IMR-90 (cell line): ENCODE measurements at regions not wholly inside any gene's neighbourhood (a gene's known extent, or its start where the extent isn't known, plus 50 kb on each side); places are given as distances from the start of the nearest gene placed in this dataset.

Experiments used
- ATAC-seq: fragments of 200-7000 bp; cut with Tn5 transposase; 2 replicates; pipeline ENCODE4 v1.9.1; 2020; ENCODE audit warnings: low read depth, mild to moderate bottlenecking, moderate library complexity
- BruUV-seq: library from RNA; stranded (reverse); fragments of 400-500 nt; replicated peaks from 2 replicates; lab custom pipeline; 2021; lab: Mats Ljungman, UMichigan
- CTCF ChIA-PET: fragments of 300-600 bp; formaldehyde crosslinking; extraction: SDS; loops from one replicate; lab custom pipeline; 2021; ENCODE audit warnings: antibody characterized with exemption; lab: Yijun Ruan, JAX
- POLR2A ChIA-PET: fragments of 300-600 bp; sonication (Branson Sonifier 250); formaldehyde crosslinking; loops from one replicate; lab custom pipeline; 2022; ENCODE audit warnings: antibody characterized with exemption; ENCODE audit not compliant: unreplicated experiment; lab: Charles Lee
- DNase-seq: peaks from one replicate; pipeline ENCODE4 v3.0.0; 2013
- H2AFZ ChIP-seq: replicated peaks from 2 replicates; pipeline ENCODE3; 2013; ENCODE audit warnings: low read length, mild to moderate bottlenecking; ENCODE audit not compliant: poor library complexity
- H2AK5ac ChIP-seq: 2 replicates; pipeline ENCODE4 v1.6.1; 2013; ENCODE audit warnings: low read depth, low read length, inconsistent platforms
- H2AK9ac ChIP-seq: replicated peaks from 2 replicates; pipeline ENCODE3; 2013; ENCODE audit warnings: mild to moderate bottlenecking, low read depth, low read length, moderate library complexity; ENCODE audit not compliant: poor library complexity
- H2BK120ac ChIP-seq: 2 replicates; pipeline ENCODE4 v1.6.1; 2013; ENCODE audit warnings: low read depth, low read length, inconsistent platforms
- H2BK15ac ChIP-seq: 3 replicates; pipeline ENCODE4 v1.6.1; 2013; ENCODE audit warnings: low read depth, low read length, inconsistent platforms
- H2BK20ac ChIP-seq: 2 replicates; pipeline ENCODE4 v1.6.1; 2013; ENCODE audit warnings: low read depth, mild to moderate bottlenecking, inconsistent platforms, low read length, moderate library complexity
- H2BK5ac ChIP-seq: 2 replicates; pipeline ENCODE4 v1.6.1; 2013; ENCODE audit warnings: mild to moderate bottlenecking, low read depth, low read length, inconsistent platforms; ENCODE audit not compliant: poor library complexity, severe bottlenecking
- H3K14ac ChIP-seq: replicated peaks from 2 replicates; pipeline ENCODE4 v1.6.1; 2013; ENCODE audit warnings: low read depth, low read length, inconsistent platforms
- H3K18ac ChIP-seq: 2 replicates; pipeline ENCODE4 v1.6.1; 2013; ENCODE audit warnings: low read depth, low read length, control low read depth
- H3K23ac ChIP-seq: 2 replicates; pipeline ENCODE4 v1.6.1; 2013; ENCODE audit warnings: low read depth, low read length, inconsistent platforms
- H3K27ac ChIP-seq: 2 replicates; pipeline ENCODE4 v1.5.1; 2013; ENCODE audit warnings: mild to moderate bottlenecking, control low read depth, low read length; ENCODE audit not compliant: insufficient read depth
- H3K27me3 ChIP-seq: 2 replicates; pipeline ENCODE4 v1.6.1; 2013; ENCODE audit warnings: low read length; ENCODE audit not compliant: control insufficient read depth, insufficient read depth
- H3K36me3 ChIP-seq: 2 replicates; pipeline ENCODE4 v1.6.1; 2013; ENCODE audit warnings: low read length, mixed read lengths; ENCODE audit not compliant: control insufficient read depth, insufficient read depth
- H3K4ac ChIP-seq: 2 replicates; pipeline ENCODE4 v1.6.1; 2013; ENCODE audit warnings: low read depth, low read length, inconsistent platforms
- H3K4me1 ChIP-seq: 2 replicates; pipeline ENCODE4 v1.6.1; 2013; ENCODE audit warnings: low read length, mixed read lengths; ENCODE audit not compliant: control insufficient read depth, insufficient read depth
- H3K4me2 ChIP-seq: 2 replicates; pipeline ENCODE4 v1.6.1; 2013; ENCODE audit warnings: low read depth, mild to moderate bottlenecking, control low read depth, low read length, moderate library complexity
- H3K4me3 ChIP-seq: 2 replicates; pipeline ENCODE4 v1.5.1; 2013; ENCODE audit warnings: low read depth, mild to moderate bottlenecking, control low read depth, low read length, moderate library complexity; ENCODE audit not compliant: insufficient read depth
- H3K56ac ChIP-seq: 2 replicates; pipeline ENCODE4 v1.6.1; 2013; ENCODE audit warnings: low read length, inconsistent platforms; ENCODE audit not compliant: insufficient read depth; ENCODE audit errors: extremely low read depth
- H3K79me1 ChIP-seq, 2 experiments: 2 replicates each; pipeline ENCODE4 v1.6.1; 2013; ENCODE audit warnings: low read length in 2 of 2, inconsistent platforms in 1 of 2, low read depth in 1 of 2
- H3K9ac ChIP-seq: 2 replicates; pipeline ENCODE4 v1.6.1; 2013; ENCODE audit warnings: low read depth, low read length, control low read depth
- H3K9me1 ChIP-seq: 2 replicates; pipeline ENCODE4 v1.6.1; 2013; ENCODE audit warnings: low read length, inconsistent platforms; ENCODE audit not compliant: insufficient read depth
- H3K9me3 ChIP-seq: 2 replicates; pipeline ENCODE4 v1.6.1; 2013; ENCODE audit warnings: low read length; ENCODE audit not compliant: control insufficient read depth, insufficient read depth
- H4K20me1 ChIP-seq: 2 replicates; pipeline ENCODE4 v1.6.1; 2013; ENCODE audit warnings: low read length, inconsistent platforms; ENCODE audit not compliant: insufficient read depth
- H4K5ac ChIP-seq: 2 replicates; pipeline ENCODE4 v1.6.1; 2013; ENCODE audit warnings: mild to moderate bottlenecking, low read depth, low read length, control low read depth
- H4K8ac ChIP-seq, 2 experiments: 2 replicates each; pipeline ENCODE4 v1.6.1; 2013; ENCODE audit warnings: low read depth in 2 of 2, low read length in 2 of 2, control low read depth in 1 of 2, inconsistent platforms in 1 of 2
- H4K91ac ChIP-seq: 2 replicates; pipeline ENCODE4 v1.6.1; 2013; ENCODE audit warnings: low read depth, low read length, inconsistent platforms; ENCODE audit not compliant: insufficient read depth
- FOS ChIP-seq: fragments of 150-350 bp; IDR thresholded peaks from 2 replicates; pipeline ENCODE4 v1.6.1; 2016; ENCODE audit warnings: low read depth, low read length
- NFE2L2 ChIP-seq: fragments of 150-350 bp; IDR thresholded peaks from 2 replicates; pipeline ENCODE4 v1.6.1; 2016; ENCODE audit warnings: low read depth, mild to moderate bottlenecking, low read length
- POLR2A ChIP-seq: IDR thresholded peaks from 2 replicates; pipeline ENCODE4 v1.6.1; 2012; ENCODE audit warnings: mild to moderate bottlenecking, low read depth, low read length
- RCOR1 ChIP-seq: IDR thresholded peaks from 2 replicates; pipeline ENCODE4 v1.6.1; 2012; ENCODE audit warnings: mild to moderate bottlenecking, low read length, improper control_type of control experiment; ENCODE audit not compliant: insufficient replicate concordance
- RFX5 ChIP-seq: IDR thresholded peaks from 2 replicates; pipeline ENCODE4 v1.8.0; 2012; ENCODE audit warnings: low read depth, mild to moderate bottlenecking, low read length, moderate library complexity
- WGBS, 2 experiments: methylation state at CpG; one replicate each; pipeline versions ENCODE4 v1.1.5 to v1.1.7; 2013; ENCODE audit warnings: missing lambda C conversion rate in 2 of 2; ENCODE audit not compliant: insufficient read length in 1 of 2; ENCODE audit errors: extremely low coverage in 2 of 2; 5-methylcytosine and 5-hydroxymethylcytosine counted together
- dilution Hi-C: fragments of 300-500 bp; cut with HindIII; formaldehyde crosslinking; loops from one replicate; pipeline ENCODE4 v1.14.3; 2018; ENCODE audit warnings: low sequenced_read_pairs; ENCODE audit not compliant: unreplicated experiment
- in situ Hi-C: fragments of 300-500 bp; cut with MboI; formaldehyde crosslinking; loops from 3 replicates; pipeline ENCODE4 v1.14.3; 2019; ENCODE audit warnings: low sequenced_read_pairs, inconsistent platforms, mixed read lengths
- intact Hi-C: fragments of 100-400 bp; cut with micrococcal nuclease; formaldehyde crosslinking; loops from 2 replicates; pipeline ENCODE4 v1.10.0; 2022
- TF ChIP-seq, protein P1 (sequence below): fragments of 150-350 bp; IDR thresholded peaks from 2 replicates; pipeline ENCODE4 v1.6.1; 2016; ENCODE audit warnings: low read depth, mild to moderate bottlenecking, low read length, moderate library complexity, borderline replicate concordance

DNA sequence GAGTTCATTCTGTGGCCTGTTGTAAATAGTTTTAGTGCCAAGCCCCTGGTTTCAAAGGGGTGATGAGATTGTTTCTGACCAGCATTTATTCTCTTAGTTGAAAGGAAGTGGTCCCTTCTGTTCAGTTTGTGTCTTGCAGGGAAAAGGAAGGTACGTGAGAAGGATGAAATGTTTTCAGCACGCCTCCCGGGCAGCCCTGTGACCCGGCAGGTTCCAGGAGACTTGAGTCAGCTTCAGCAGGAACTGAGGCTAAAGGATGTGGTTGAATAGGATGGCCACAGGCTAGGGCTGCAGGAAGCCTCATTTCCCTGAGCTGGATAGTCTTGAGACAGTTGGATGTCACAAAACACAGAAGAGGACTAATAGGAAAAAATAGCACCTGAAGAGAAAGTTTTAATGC, 132.4 kb upstream of the SYNDIG1 start:
- Histone ChIP-seq H3K27ac (no peak overlapping the region), H2AK5ac (no peak overlapping the region), H3K27me3 (no peaks in the 10 kb centered on the region), H3K18ac (no peak overlapping the region), H3K9me1 (no peaks in the 10 kb centered on the region; the same call in 1 of the 2 replicates), H3K9me3 (no peaks in the 10 kb centered on the region), H3K14ac (no peak overlapping the region), H2BK120ac (no peak overlapping the region), H4K20me1 (no peaks in the 10 kb centered on the region), H3K4me2 (no peak overlapping the region), H3K36me3 (no peaks in the 10 kb centered on the region), H3K9ac (no peak overlapping the region), H3K4ac (no peak overlapping the region), H2BK5ac (no peak overlapping the region), H3K79me1 (no peaks in the 10 kb centered on the region), H2BK20ac (no peak overlapping the region), H3K56ac (no peak overlapping the region), H4K8ac (no peak overlapping the region), H2AFZ (no peak overlapping the region), H4K91ac (no peak overlapping the region), H3K4me3 (no peak overlapping the region), H4K5ac (no peak overlapping the region), H3K23ac (no peak overlapping the region), H2AK9ac (no peak overlapping the region), H2BK15ac (no peak overlapping the region), H3K4me1 (no peaks in the 10 kb centered on the region)
- no CpG with 5 or more reads among the region's 4 CpGs for WGBS, 2 experiments
- no TSS peak for BruUV-seq
- dilution Hi-C loops, result no loop called here
- ATAC-seq, result no peak; the same call in 1 of the 2 replicates
- intact Hi-C loops, result no loop called here
- CTCF ChIA-PET, result no interaction called here
- TF ChIP-seq RFX5, result no peak
- TF ChIP-seq NFE2L2, result no peak
- TF ChIP-seq, protein P1, sequence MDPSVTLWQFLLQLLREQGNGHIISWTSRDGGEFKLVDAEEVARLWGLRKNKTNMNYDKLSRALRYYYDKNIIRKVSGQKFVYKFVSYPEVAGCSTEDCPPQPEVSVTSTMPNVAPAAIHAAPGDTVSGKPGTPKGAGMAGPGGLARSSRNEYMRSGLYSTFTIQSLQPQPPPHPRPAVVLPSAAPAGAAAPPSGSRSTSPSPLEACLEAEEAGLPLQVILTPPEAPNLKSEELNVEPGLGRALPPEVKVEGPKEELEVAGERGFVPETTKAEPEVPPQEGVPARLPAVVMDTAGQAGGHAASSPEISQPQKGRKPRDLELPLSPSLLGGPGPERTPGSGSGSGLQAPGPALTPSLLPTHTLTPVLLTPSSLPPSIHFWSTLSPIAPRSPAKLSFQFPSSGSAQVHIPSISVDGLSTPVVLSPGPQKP, result no peak
- TF ChIP-seq RCOR1, result no peak
- no peak for TF ChIP-seq FOS
- TF ChIP-seq POLR2A, result no peak
- in situ Hi-C loops, result no loop called here
- POLR2A ChIA-PET, result no interaction called here
- peak; percentile 35 for DNase-seq
